Neural progenitor cell (in vitro differentiated cells): ENCODE measurements at regions not wholly inside any gene's neighbourhood (a gene's known extent, or its start where the extent isn't known, plus 50 kb on each side); places are given as distances from the start of the nearest gene placed in this dataset.

Experiments
- CTCF ChIP-seq: fragments of 200-600 bp; sonication (generic); IDR thresholded peaks from 2 replicates; pipeline ENCODE4 v1.5.1; 2017; ENCODE audit warnings: antibody characterized with exemption, mild to moderate bottlenecking
- EZH2 ChIP-seq: fragments of 200-600 bp; sonication (generic); IDR thresholded peaks from 2 replicates; pipeline ENCODE4 v1.6.1; 2017; ENCODE audit warnings: antibody characterized with exemption, mild to moderate bottlenecking, moderate library complexity
- EZH2phosphoT487 ChIP-seq: fragments of 200-600 bp; sonication (generic); IDR thresholded peaks from 2 replicates; pipeline ENCODE4 v1.6.1; 2017; ENCODE audit warnings: antibody characterized with exemption

GRCh38 chr14:41457393-41457792 lies 149.3 kb upstream of the LRFN5 start:
- TF ChIP-seq EZH2 (no peak), CTCF (no peak), EZH2phosphoT487 (no peak)
